Stimulated activated CD8-positive, alpha-beta memory T cell treated with anti-CD3 and anti-CD28 coated beads, Interleukin-4, amount 100 ng/mL, for 24 hours (primary cell): ENCODE measurements at regions not wholly inside any gene's neighbourhood (a gene's known extent, or its start where the extent isn't known, plus 50 kb on each side); places are given as distances from the start of the nearest gene placed in this dataset.

ENCODE experiments used
- DNase-seq: peaks from one replicate; pipeline ENCODE4 v3.0.0-alpha.2; 2020; ENCODE audit warnings: low read depth

- no peak for DNase-seq
Observed at GRCh38 chr1:218938259-218938658, 235.4 kb upstream of the LYPLAL1 start.

- no peak for DNase-seq
Observed at GRCh38 chr1:218939095-218939494, 234.6 kb upstream of the LYPLAL1 start.

DNA sequence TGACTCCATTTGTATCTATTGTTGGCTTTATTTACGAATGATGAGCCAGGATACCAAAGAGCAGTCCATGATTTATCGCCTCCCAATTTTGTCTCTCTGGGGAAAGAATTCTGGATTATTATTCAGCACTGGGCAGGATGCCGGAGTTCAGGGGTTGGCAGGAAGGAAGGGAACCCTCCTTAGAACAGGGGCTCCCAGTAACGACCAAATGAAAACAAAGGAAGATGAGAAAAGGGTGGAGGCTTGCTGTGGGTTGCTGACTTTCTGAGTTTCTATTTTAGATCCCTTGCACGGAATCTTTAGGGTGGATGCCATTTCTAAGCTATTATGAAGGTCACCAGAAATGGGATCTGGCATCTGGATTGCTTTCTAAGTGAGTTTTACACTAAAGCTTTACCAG is 231.2 kb upstream of the LYPLAL1 start:
- DNase-seq, result no peak

- DNase-seq, result no peak
Observed at GRCh38 chr1:218943371-218943770, 230.3 kb upstream of the LYPLAL1 start.

DNA sequence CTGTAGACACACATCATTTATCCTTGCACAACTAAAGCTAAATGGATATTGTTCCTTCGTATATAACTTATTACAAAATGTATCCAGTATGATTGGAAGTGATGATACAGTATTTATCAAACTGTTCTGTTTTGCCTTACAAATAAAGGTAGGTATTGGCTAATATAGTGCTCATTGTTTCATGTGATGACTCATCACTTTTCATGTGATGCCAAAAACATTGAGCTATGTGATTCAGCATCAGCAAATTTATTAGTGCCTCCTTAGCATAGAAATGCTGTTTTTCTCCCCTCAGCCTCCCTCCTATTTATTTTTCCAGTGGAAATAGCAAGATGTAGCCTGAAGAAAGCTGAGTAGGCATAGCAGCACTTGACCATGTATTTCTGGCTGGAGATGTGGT is 228.6 kb upstream of the LYPLAL1 start:
- DNase-seq, result no peak

DNA sequence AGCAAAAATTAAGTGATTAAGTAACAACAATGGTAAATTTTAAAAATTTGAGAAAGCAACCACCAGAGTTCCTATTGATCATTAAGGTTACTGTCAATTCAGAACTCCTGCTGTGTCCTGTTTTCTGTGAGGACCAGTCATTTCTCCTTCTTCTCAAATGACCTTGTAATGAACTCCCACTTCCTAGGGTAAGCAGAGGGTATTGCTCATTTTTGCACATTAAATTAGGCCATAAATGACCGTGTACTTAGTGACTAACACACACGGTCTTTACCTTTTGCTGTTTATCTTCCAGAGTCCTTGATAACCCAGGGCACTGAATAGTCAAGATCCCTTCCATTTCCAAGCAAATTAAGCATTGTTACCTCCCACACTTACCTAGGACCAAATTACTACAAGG is 227.5 kb upstream of the LYPLAL1 start:
- DNase-seq, result no peak

DNA sequence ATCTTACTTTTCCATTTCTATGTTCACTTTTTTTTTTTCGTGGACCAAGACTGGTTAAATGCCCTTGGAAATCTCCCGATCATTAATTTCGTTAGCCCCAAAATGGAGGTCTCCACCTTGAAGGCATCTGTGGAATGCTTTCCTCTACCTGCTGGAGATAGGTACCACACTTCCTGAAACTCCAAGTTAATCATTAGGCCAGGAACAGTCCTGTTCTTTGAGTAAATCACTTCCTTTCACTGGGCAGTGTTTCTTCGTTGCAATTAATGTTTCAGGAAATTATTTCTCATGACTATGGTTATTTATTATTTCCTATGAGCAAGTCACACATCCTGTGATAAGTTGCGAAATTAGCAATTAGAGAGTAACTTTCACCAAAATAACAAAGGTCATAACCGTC is 225.2 kb upstream of the LYPLAL1 start:
- DNase-seq, result no peak

DNA sequence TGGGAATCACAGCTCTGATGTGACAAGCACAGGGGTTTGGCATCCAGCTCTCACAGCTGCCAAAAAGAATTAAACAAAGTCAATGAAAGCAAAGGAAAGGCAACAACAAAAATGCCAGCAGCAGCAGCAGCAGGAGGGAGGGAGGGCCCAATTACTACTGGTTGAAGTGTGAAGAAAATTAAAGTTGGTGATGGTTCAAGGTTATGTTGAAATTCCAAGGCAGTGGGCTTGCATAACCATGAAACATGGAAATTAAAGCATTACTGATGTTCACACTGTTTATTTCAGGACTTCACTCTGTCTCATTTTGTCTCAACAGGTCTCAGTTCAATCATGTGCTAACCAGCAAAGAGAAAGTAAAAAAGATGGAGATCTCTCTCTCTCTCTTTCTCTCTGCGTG is 220.3 kb upstream of the LYPLAL1 start:
- DNase-seq, result no peak

- no peak for DNase-seq
Observed at GRCh38 chr1:218957971-218958370, 215.7 kb upstream of the LYPLAL1 start.

DNA sequence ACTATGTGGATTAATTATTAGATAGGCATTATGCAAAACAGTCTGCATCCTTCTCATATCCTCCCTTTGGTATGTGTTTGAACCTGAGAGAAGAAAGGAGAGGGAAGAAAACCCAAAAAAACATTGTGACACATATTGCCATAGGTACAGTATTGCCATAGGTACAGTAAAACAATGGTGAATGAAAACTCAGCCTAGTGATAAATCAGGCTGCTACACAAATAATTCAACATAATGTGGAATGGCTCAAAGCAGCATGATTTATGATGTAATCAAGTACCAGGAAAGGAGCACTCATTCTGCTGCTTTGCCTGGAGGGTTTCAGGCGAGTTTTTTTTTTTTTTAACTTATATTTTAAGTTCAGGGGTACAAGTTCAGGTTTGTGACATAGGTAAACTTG is 213.9 kb upstream of the LYPLAL1 start:
- no peak for DNase-seq

GRCh38 chr1:218964471-218965185 is 209.1 kb upstream of the LYPLAL1 start:
- DNase-seq, result no peak

- no peak for DNase-seq
Observed at GRCh38 chr1:218965821-218966220, 207.9 kb upstream of the LYPLAL1 start.

DNA sequence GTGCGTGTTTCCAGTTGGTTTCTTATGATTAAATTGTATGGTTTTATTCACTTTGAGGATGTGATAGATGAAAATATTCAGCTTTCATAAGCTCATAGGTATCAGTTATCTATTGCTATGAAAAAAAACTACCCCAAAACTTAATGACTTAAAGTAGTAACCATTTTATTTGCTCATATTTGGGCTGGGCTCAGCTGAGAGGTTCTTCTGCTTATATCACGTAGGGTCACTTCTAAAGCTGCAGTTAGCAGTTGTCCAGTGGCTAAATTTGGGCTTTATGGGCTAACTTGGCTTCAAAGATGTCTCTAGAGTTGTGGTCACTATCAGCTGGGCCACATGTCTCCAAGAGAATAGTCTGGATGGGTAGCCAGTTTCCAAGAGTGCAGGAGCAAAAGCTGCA is 206.4 kb upstream of the LYPLAL1 start:
- DNase-seq, result no peak

DNA sequence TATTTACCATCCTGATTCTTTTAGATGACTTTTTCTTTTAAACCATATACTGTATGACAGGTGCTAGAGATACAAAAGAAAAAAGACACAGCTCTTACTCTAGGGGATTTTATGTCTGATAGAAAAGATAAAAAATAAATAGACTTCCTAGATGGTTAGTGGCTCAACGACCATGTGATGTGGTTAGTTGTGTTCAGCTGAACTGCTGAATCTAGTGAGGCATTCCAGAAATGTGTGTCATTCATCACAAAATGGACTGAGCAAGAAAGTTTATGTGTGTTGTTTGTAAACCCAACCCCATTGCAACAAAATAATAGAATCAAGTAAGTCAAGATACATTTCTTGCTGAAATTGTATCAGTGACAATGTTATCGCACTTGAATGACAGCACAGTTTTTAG is 205.8 kb upstream of the LYPLAL1 start:
- DNase-seq, result no peak

- DNase-seq, result no peak
Observed at GRCh38 chr1:218969006-218969405, 204.7 kb upstream of the LYPLAL1 start.

GRCh38 chr1:218970397-218970990 is 203.2 kb upstream of the LYPLAL1 start:
- DNase-seq, result no peak

DNA sequence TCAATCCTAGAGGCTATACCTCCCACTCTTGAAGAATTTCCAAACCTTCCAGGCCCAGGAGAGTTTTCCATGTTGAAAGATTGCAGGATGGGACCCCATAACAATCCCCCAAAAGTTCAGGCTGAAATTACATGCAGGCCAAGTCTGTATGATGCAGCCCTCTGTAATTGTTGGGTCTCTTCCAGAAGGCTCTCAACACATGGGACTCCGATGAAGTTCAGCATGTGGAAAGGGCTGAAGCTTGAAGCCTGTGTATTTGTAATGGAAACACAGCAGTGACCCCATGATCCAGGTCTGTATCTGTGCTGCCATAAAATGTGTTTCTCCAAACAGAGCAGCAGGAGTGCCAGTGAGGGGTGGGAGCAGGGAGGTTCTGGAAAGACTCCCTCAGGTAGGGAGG is 202.5 kb upstream of the LYPLAL1 start:
- DNase-seq, result no peak

GRCh38 chr1:218980881-218981280 is 192.8 kb upstream of the LYPLAL1 start:
- no peak for DNase-seq

DNA sequence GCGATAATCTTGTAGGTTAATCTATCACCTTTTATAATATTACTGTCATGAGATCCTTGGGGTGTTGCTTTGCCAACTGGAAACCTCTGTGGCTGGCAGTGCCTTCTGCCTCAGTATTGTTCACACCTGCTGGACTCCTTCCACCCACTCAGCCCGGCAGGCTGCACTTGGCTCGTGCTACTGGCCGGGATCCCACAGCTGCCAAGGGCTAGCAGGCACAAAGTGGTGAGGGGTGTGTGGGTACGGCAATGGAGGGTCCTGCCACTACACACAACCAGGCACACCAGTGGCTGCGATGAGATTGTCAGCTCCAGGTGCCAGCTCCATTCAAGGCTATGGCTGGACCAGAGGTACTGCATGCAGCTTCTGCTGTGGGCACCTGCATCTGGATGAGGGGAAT is 191.2 kb upstream of the LYPLAL1 start:
- no peak for DNase-seq

- DNase-seq, result no peak
Observed at GRCh38 chr1:218983433-218983832, 190.2 kb upstream of the LYPLAL1 start.

DNA sequence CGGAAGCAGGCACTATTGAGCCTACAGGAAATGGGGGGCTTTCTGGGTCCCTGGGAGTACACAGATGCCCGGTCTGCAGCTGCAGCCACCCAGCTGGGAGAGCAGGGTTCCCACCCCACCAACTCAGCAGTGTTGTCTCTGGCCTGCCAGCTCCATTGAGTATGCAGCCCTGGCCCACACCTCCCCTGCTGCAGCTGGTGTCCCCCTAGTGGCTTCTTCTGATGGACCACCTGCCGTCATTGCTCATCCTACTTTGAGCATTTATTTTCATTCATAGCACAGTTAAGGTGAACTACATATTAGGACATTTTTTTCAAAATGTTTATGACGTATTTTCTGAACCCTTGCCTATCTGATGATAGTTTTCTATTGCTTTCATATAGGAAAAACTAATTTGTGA is 189.8 kb upstream of the LYPLAL1 start:
- no peak for DNase-seq

DNA sequence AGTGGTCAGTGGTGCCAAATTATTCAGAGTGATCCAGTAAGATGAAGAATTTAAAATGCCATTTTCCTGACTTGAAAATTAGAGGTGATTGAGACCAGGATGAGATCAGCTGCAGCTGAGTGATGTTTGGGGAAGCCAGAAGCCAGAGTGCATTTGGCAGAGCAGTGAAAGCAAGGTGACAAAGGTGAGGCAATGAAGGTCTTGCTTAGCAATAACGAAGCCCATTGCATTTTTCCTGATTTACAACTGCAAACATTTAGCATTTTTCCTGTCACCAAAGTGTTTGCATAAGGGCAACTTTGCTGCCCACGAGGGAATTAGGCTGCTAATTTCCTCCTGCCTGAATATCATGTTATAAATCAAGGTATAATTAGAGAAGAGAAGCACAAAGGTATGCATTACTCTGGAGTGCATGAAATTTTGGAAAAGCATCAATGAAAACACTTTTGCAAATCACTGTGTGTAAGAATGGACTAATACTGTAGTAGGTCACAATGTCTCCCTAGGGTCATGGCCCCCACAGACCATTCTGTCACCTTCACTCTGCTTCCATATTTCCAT is 188.2 kb upstream of the LYPLAL1 start:
- DNase-seq, result no peak

DNA sequence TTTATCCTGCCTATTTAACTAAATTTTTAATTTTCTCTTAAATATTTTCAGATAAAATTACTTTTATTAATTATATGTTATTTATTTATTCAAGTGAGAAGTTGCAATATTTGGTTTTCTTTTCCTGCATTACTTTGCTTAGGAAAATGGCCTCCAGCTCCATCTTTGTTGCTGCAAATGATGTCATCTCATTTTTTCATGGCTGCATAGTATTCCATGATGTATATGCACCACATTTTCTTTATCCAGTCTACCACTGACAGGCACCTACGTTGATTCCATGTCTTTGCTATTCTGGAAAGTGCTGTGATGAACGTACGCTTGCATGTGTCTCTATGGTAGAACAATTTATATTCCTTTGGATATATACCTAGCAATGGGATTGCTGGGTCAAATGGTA is 186.9 kb upstream of the LYPLAL1 start:
- DNase-seq, result no peak

- no peak for DNase-seq
Observed at GRCh38 chr1:218990019-218990418, 183.7 kb upstream of the LYPLAL1 start.
